ENCODE measurements at regions not wholly inside any gene's neighbourhood (a gene's known extent, or its start where the extent isn't known, plus 50 kb on each side); places are given as distances from the start of the nearest gene placed in this dataset.

- no peak for TF ChIP-seq ISX (CRISPR knock-in tag; conservative IDR thresholded peaks at IDR 0.05)
- TF ChIP-seq ZNF282 (IDR thresholded peaks at IDR 0.05; ENCODE audit: partially characterized antibody): no peak
- TF ChIP-seq CBFB (CRISPR knock-in tag; IDR thresholded peaks at IDR 0.05): no peak
- peak; percentile 93 for TF ChIP-seq ZNF883 (CRISPR knock-in tag; IDR thresholded peaks at IDR 0.05; ENCODE audit: not compliant biosample characterization)
- no peak for TF ChIP-seq ZNF816 (CRISPR knock-in tag; IDR thresholded peaks at IDR 0.05; ENCODE audit: borderline replicate concordance)
- TF ChIP-seq ZNF276 (CRISPR knock-in tag; IDR thresholded peaks at IDR 0.05; ENCODE audit: low read depth): no peak
- TF ChIP-seq, protein P1, sequence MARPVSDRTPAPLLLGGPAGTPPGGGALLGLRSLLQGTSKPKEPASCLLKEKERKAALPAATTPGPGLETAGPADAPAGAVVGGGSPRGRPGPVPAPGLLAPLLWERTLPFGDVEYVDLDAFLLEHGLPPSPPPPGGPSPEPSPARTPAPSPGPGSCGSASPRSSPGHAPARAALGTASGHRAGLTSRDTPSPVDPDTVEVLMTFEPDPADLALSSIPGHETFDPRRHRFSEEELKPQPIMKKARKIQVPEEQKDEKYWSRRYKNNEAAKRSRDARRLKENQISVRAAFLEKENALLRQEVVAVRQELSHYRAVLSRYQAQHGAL (CRISPR knock-in tag; IDR thresholded peaks at IDR 0.05; ENCODE audit: not compliant biosample characterization): peak; percentile 44
- no peak for TF ChIP-seq NCOA5 (CRISPR knock-in tag; IDR thresholded peaks at IDR 0.05)
- peak; percentile 54; the same call in 1 of the 2 replicates for TF ChIP-seq HES4 (CRISPR knock-in tag; IDR thresholded peaks at IDR 0.05; ENCODE audit: borderline replicate concordance)
- TF ChIP-seq ZNF205 (CRISPR knock-in tag; IDR thresholded peaks at IDR 0.05): 0 out of 2 replicates have a peak, but pooled peaks have one; percentile 20
- no peak for TF ChIP-seq SIN3B (IDR thresholded peaks at IDR 0.05; ENCODE audit: low read length)
- no peak for TF ChIP-seq ATAD3A (CRISPR knock-in tag; IDR thresholded peaks at IDR 0.05)
- TF ChIP-seq MTA3 (CRISPR knock-in tag; IDR thresholded peaks at IDR 0.05): no peak
- TF ChIP-seq SIX4 (CRISPR knock-in tag; IDR thresholded peaks at IDR 0.05): no peak
- TF ChIP-seq HDAC1 (CRISPR knock-in tag; IDR thresholded peaks at IDR 0.05): peak; percentile 52
- 0 out of 2 replicates have a peak, but pooled peaks have one; percentile 16 for TF ChIP-seq ZNF770 (CRISPR knock-in tag; IDR thresholded peaks at IDR 0.05)
- TF ChIP-seq ZNF788 (CRISPR knock-in tag; IDR thresholded peaks at IDR 0.05; ENCODE audit: borderline replicate concordance): peak; percentile 27; the same call in 1 of the 2 replicates
- no peak for TF ChIP-seq ZNF562 (CRISPR knock-in tag; IDR thresholded peaks at IDR 0.05; ENCODE audit: borderline replicate concordance)
- TF ChIP-seq ZFP62 (CRISPR knock-in tag; IDR thresholded peaks at IDR 0.05): no peak
- TF ChIP-seq SSRP1 (CRISPR knock-in tag; IDR thresholded peaks at IDR 0.05): no peak
- TF ChIP-seq NAIF1 (CRISPR knock-in tag; IDR thresholded peaks at IDR 0.05; ENCODE audit: borderline replicate concordance): no peak
- TF ChIP-seq ZNF101 (CRISPR knock-in tag; IDR thresholded peaks at IDR 0.05; ENCODE audit: borderline replicate concordance, low read depth): no peak
- TF ChIP-seq ZBTB2 (CRISPR knock-in tag; IDR thresholded peaks at IDR 0.05; ENCODE audit: low read depth): no peak
- no peak for TF ChIP-seq PRMT3 (CRISPR knock-in tag; IDR thresholded peaks at IDR 0.05; ENCODE audit: borderline replicate concordance, low read depth)
- peak; percentile 96; the same call in 1 of the 2 replicates for TF ChIP-seq ZNF567 (CRISPR knock-in tag; IDR thresholded peaks at IDR 0.05; ENCODE audit: borderline replicate concordance)
Observed at GRCh38 chr17:64773836-64774761, 112.0 kb upstream of the SMURF2 start (continued).

Data from HepG2 (cell line).